GM12874 (cell line): ENCODE measurements at regions not wholly inside any gene's neighbourhood (a gene's known extent, or its start where the extent isn't known, plus 50 kb on each side); places are given as distances from the start of the nearest gene placed in this dataset.

Experiments
- CTCF ChIP-seq: IDR thresholded peaks from 2 replicates; pipeline ENCODE4 v1.5.1; 2011; ENCODE audit warnings: low read depth, mild to moderate bottlenecking, control low read depth, low read length, moderate library complexity; ENCODE audit not compliant: insufficient read depth

- TF ChIP-seq CTCF, result no peak
Observed at GRCh38 chr17:72382971-72383722, 262.3 kb downstream of the SOX9 start.

- TF ChIP-seq CTCF, result no peak
Observed at GRCh38 chr17:72385475-72385874, 264.7 kb downstream of the SOX9 start.

- TF ChIP-seq CTCF, result no peak
Observed at GRCh38 chr17:72386619-72387237, 265.9 kb downstream of the SOX9 start.

GRCh38 chr17:72387487-72387886 lies 266.7 kb downstream of the SOX9 start:
- no peak for TF ChIP-seq CTCF

GRCh38 chr17:72387969-72388368 lies 267.1 kb downstream of the SOX9 start:
- no peak for TF ChIP-seq CTCF

- TF ChIP-seq CTCF, result no peak; the same call in 1 of the 2 replicates
Observed at GRCh38 chr17:72388765-72389473, 268.1 kb downstream of the SOX9 start.

- TF ChIP-seq CTCF, result no peak
Observed at GRCh38 chr17:72390675-72391508, 270.1 kb downstream of the SOX9 start.
